ENCODE measurements at regions not wholly inside any gene's neighbourhood (a gene's known extent, or its start where the extent isn't known, plus 50 kb on each side); places are given as distances from the start of the nearest gene placed in this dataset.
"Not testable (repeated sequence)": the region's sequence is repeated elsewhere in the genome, so short reads cannot be mapped to it uniquely, and the experiment has no call there.

- Histone ChIP-seq H3K4me3 (no peak overlapping the region), H3K9me3 (peaks cover 0 to 10% (median 2%) of the 10 kb centered on the region in 4 donors), H3K27ac (no peak overlapping the region), H3K36me3 (no peaks in the 10 kb centered on the region), H3K4me1 (no peaks in the 10 kb centered on the region), H3K27me3 (no peaks in the 10 kb centered on the region)
- DNase-seq, result no peak
- no peak for TF ChIP-seq POLR2A (IDR thresholded peaks at IDR 0.05)
- TF ChIP-seq POLR2AphosphoS5 (IDR thresholded peaks at IDR 0.05), result no peak
- intact Hi-C loops (cut with DNase I), result no loop called here
- WGBS, 2 donors, result 78 to 82% methylated on average over 2 of the region's 2 CpGs
These were observed 1109.2 kb downstream of the GATA3 start for GRCh38 chr10:9163699-9164098.

GRCh38 chr10:9166770-9167169, 1112.3 kb downstream of the GATA3 start:
- 51 to 58% methylated on average over 4 of the region's 4 CpGs for WGBS, 2 donors
- H3K27ac ChIP-seq, result no peak overlapping the region
- no peak overlapping the region for H3K4me3 ChIP-seq
- TF ChIP-seq EP300 (IDR thresholded peaks at IDR 0.05), result no peak
- TF ChIP-seq POLR2A (IDR thresholded peaks at IDR 0.05), result no peak
- no peak for TF ChIP-seq CTCF (IDR thresholded peaks at IDR 0.05)
- no peak for TF ChIP-seq POLR2AphosphoS5 (IDR thresholded peaks at IDR 0.05)
- H3K4me1 ChIP-seq, result no peaks in the 10 kb centered on the region
- no peak for DNase-seq
- peaks cover 0 to 6% (median 0%) of the 10 kb centered on the region in 4 donors for H3K9me3 ChIP-seq
- no peaks in the 10 kb centered on the region for H3K27me3 ChIP-seq
- no peaks in the 10 kb centered on the region for H3K36me3 ChIP-seq
- intact Hi-C loops (cut with DNase I), result no loop called here

GRCh38 chr10:9172276-9172675, 1117.8 kb downstream of the GATA3 start:
- no peak for DNase-seq
- TF ChIP-seq POLR2A (IDR thresholded peaks at IDR 0.05), result no peak
- TF ChIP-seq CTCF (IDR thresholded peaks at IDR 0.05), result no peak
- TF ChIP-seq POLR2AphosphoS5 (IDR thresholded peaks at IDR 0.05), result no peak
- TF ChIP-seq EP300 (IDR thresholded peaks at IDR 0.05), result no peak
- Histone ChIP-seq H3K9me3 (no peaks in the 10 kb centered on the region), H3K4me1 (no peaks in the 10 kb centered on the region), H3K36me3 (no peaks in the 10 kb centered on the region), H3K4me3 (no peak overlapping the region), H3K27ac (no peak overlapping the region), H3K27me3 (no peaks in the 10 kb centered on the region)
- intact Hi-C loops (cut with DNase I), result no loop called here
- 96% methylated on average over 1 of the region's 1 CpG for WGBS, 2 donors

- no peaks in the 10 kb centered on the region for H3K4me1 ChIP-seq
- H3K27me3 ChIP-seq, result no peaks in the 10 kb centered on the region
- no peaks in the 10 kb centered on the region for H3K36me3 ChIP-seq
- no peak overlapping the region for H3K27ac ChIP-seq
- DNase-seq, result no peak
- no peaks in the 10 kb centered on the region for H3K9me3 ChIP-seq
- H3K4me3 ChIP-seq, result no peak overlapping the region
- intact Hi-C loops (cut with DNase I), result no loop called here
- no peak for TF ChIP-seq CTCF (IDR thresholded peaks at IDR 0.05)
- TF ChIP-seq EP300 (IDR thresholded peaks at IDR 0.05), result no peak
- TF ChIP-seq POLR2AphosphoS5 (IDR thresholded peaks at IDR 0.05), result no peak
- no peak for TF ChIP-seq POLR2A (IDR thresholded peaks at IDR 0.05)
These were observed 1120.7 kb downstream of the GATA3 start for GRCh38 chr10:9175200-9175599.

- H3K4me1 ChIP-seq; H3K4me3 ChIP-seq; DNase-seq; H3K36me3 ChIP-seq; H3K27ac ChIP-seq; H3K9me3 ChIP-seq; H3K27me3 ChIP-seq; intact Hi-C loops (cut with DNase I): not testable (repeated sequence)
- WGBS, 2 donors, result 93 to 94% methylated on average over 48 of the region's 48 CpGs
These were observed 1128.9 kb downstream of the GATA3 start for GRCh38 chr10:9183197-9183880.
